Trophoblast cell (in vitro differentiated cells and primary cell): ENCODE measurements at regions not wholly inside any gene's neighbourhood (a gene's known extent, or its start where the extent isn't known, plus 50 kb on each side); places are given as distances from the start of the nearest gene placed in this dataset.

Experiments
- DNase-seq, 2 donors: peaks; one replicate each; pipeline ENCODE4 v3.0.0-alpha.2; 2016
- H2AFZ ChIP-seq: 2 replicates; pipeline ENCODE4 v1.6.1; 2013; ENCODE audit warnings: low read length, moderate library complexity, mild to moderate bottlenecking; ENCODE audit not compliant: insufficient read depth, poor library complexity
- H2AK5ac ChIP-seq: 2 replicates; pipeline ENCODE4 v1.6.1; 2013; ENCODE audit warnings: mild to moderate bottlenecking, low read length
- H2BK120ac ChIP-seq: 2 replicates; pipeline ENCODE4 v1.6.1; 2013; ENCODE audit warnings: low read length, mild to moderate bottlenecking, moderate library complexity; ENCODE audit not compliant: insufficient read depth, poor library complexity
- H2BK12ac ChIP-seq: 2 replicates; pipeline ENCODE4 v1.6.1; 2013; ENCODE audit warnings: mild to moderate bottlenecking, low read length, moderate library complexity
- H2BK5ac ChIP-seq: 2 replicates; pipeline ENCODE4 v1.6.1; 2013; ENCODE audit warnings: low read length, low read depth, moderate library complexity, mild to moderate bottlenecking; ENCODE audit not compliant: poor library complexity
- H3K14ac ChIP-seq: 2 replicates; pipeline ENCODE4 v1.6.1; 2013; ENCODE audit warnings: mild to moderate bottlenecking, low read length
- H3K18ac ChIP-seq: 2 replicates; pipeline ENCODE4 v1.6.1; 2013; ENCODE audit warnings: mild to moderate bottlenecking, low read length
- H3K23ac ChIP-seq: 2 replicates; pipeline ENCODE4 v1.6.1; 2013; ENCODE audit warnings: low read length
- H3K27ac ChIP-seq: 2 replicates; pipeline ENCODE4 v1.5.1; 2013; ENCODE audit warnings: low read depth, mild to moderate bottlenecking, inconsistent platforms, low read length, moderate library complexity
- H3K27me3 ChIP-seq: 2 replicates; pipeline ENCODE4 v1.6.1; 2013; ENCODE audit warnings: inconsistent platforms, mild to moderate bottlenecking, low read length, moderate library complexity; ENCODE audit not compliant: insufficient read depth
- H3K36me3 ChIP-seq, 2 experiments: 1 replicate in 1 of 2; 2 replicates in 1 of 2; pipeline ENCODE4 v1.6.1; 2013; ENCODE audit warnings: low read length in 2 of 2, mild to moderate bottlenecking in 2 of 2, moderate library complexity in 1 of 2; ENCODE audit not compliant: insufficient read depth in 2 of 2, control insufficient read depth in 1 of 2
- H3K4ac ChIP-seq: 2 replicates; pipeline ENCODE4 v1.6.1; 2013; ENCODE audit warnings: low read depth, mild to moderate bottlenecking, low read length, moderate library complexity
- H3K4me1 ChIP-seq, 2 experiments: 1 replicate in 1 of 2; 2 replicates in 1 of 2; pipeline ENCODE4 v1.6.1; 2013; ENCODE audit warnings: low read length in 2 of 2, mild to moderate bottlenecking in 2 of 2, moderate library complexity in 1 of 2; ENCODE audit not compliant: insufficient read depth in 2 of 2, control insufficient read depth in 1 of 2
- H3K4me2 ChIP-seq: 2 replicates; pipeline ENCODE4 v1.6.1; 2013; ENCODE audit warnings: inconsistent platforms, mild to moderate bottlenecking, low read length, moderate library complexity
- H3K4me3 ChIP-seq: 2 replicates; pipeline ENCODE4 v1.5.1; 2013; ENCODE audit warnings: mild to moderate bottlenecking, low read depth, low read length, inconsistent platforms
- H3K79me1 ChIP-seq: one replicate; pipeline ENCODE4 v1.6.1; 2013; ENCODE audit warnings: low read length
- H3K79me2 ChIP-seq: 2 replicates; pipeline ENCODE4 v1.6.1; 2013; ENCODE audit warnings: low read length, mild to moderate bottlenecking; ENCODE audit not compliant: control insufficient read depth, insufficient read depth, poor library complexity
- H3K9ac ChIP-seq: 2 replicates; pipeline ENCODE4 v1.6.1; 2013; ENCODE audit warnings: mild to moderate bottlenecking, low read length
- H3K9me3 ChIP-seq: 2 replicates; pipeline ENCODE4 v1.6.1; 2013; ENCODE audit warnings: low read depth, mild to moderate bottlenecking, control low read depth, inconsistent platforms, low read length; ENCODE audit not compliant: insufficient read depth
- H4K12ac ChIP-seq: 2 replicates; pipeline ENCODE4 v1.6.1; 2013; ENCODE audit warnings: low read depth, mild to moderate bottlenecking, low read length, moderate library complexity
- H4K8ac ChIP-seq: 2 replicates; pipeline ENCODE4 v1.6.1; 2013; ENCODE audit warnings: low read depth, mild to moderate bottlenecking, low read length, moderate library complexity
- H4K91ac ChIP-seq: one replicate; pipeline ENCODE4 v1.6.1; 2013; ENCODE audit warnings: low read depth, mild to moderate bottlenecking, low read length, moderate library complexity
- WGBS: extraction: QIAGEN DNeasy Blood & Tissue Kit; methylation state at CpG from one replicate; pipeline ENCODE4 v1.1.7; 2013; ENCODE audit warnings: missing lambda C conversion rate; ENCODE audit not compliant: insufficient read length, insufficient coverage; ENCODE audit errors: extremely low coverage; 5-methylcytosine and 5-hydroxymethylcytosine counted together

DNA sequence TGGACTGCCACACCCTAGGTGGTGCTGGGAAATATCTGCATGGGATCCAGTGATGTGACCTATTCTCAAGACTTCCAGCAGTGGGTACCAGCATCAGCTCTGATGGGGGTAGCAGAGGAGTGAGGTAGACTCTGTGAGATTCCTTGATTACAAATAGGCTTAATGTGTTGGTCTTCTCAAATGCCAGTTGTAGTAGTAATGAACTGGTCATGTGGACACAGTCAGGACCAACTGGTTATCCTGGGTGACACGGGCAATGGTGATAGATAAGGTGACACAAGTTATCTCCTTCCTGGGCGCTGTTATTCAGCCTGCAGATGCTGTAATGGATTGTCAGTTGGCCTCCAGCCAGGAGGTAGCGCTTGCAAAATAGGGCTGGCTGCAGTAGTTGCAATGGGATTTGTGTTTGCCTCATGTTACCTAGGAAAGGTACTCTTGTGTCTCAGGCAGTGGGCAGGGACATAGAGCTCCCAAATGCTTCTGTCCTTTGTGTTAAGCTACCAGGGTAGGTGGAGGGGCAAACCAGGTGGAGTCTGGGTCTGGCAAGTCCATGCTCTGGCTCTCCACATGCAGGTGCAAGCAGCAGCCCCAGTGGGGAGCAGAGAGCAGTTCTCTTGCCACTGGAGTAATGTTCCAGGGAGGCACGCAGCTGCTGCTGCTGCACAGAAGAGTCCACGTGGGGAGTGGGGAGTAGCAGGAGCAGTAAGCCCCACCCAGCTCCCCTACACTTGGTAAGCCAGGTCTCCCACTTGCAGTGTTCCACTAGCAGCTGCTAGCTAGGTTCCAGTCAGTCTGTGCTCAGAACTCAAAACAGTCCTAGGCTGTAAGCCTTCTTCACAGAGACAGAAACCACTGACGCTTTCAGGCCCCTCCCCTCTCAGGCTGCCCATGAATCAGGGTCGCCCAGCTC lies 505.4 kb upstream of the DDX18 start:
- H4K12ac ChIP-seq, result no peak overlapping the region
- H3K14ac ChIP-seq, result no peak overlapping the region
- H2BK5ac ChIP-seq, result no peak overlapping the region
- H2BK120ac ChIP-seq, result no peak overlapping the region
- peak; percentile 71 to 87 for DNase-seq
- no peak overlapping the region for H2AFZ ChIP-seq
- no CpG with 5 or more reads among the region's 7 CpGs for WGBS
- H3K27me3 ChIP-seq, result no peaks in the 10 kb centered on the region
- no peak overlapping the region for H3K27ac ChIP-seq
- H3K9ac ChIP-seq, result no peak overlapping the region
- H3K4me3 ChIP-seq, result no peak overlapping the region
- no peaks in the 10 kb centered on the region for H3K79me1 ChIP-seq
- H3K4ac ChIP-seq, result no peak overlapping the region
- H3K23ac ChIP-seq, result no peak overlapping the region
- H2AK5ac ChIP-seq, result no peak overlapping the region
- H3K36me3 ChIP-seq, result no peaks in the 10 kb centered on the region
- peaks cover 2% of the 10 kb centered on the region for H3K9me3 ChIP-seq
- no peak overlapping the region for H4K8ac ChIP-seq
- no peak overlapping the region for H4K91ac ChIP-seq
- no peaks in the 10 kb centered on the region for H3K4me1 ChIP-seq
- H3K79me2 ChIP-seq, result no peaks in the 10 kb centered on the region
- H3K4me2 ChIP-seq, result no peak overlapping the region
- H2BK12ac ChIP-seq, result no peak overlapping the region
- H3K18ac ChIP-seq, result no peak overlapping the region

DNA sequence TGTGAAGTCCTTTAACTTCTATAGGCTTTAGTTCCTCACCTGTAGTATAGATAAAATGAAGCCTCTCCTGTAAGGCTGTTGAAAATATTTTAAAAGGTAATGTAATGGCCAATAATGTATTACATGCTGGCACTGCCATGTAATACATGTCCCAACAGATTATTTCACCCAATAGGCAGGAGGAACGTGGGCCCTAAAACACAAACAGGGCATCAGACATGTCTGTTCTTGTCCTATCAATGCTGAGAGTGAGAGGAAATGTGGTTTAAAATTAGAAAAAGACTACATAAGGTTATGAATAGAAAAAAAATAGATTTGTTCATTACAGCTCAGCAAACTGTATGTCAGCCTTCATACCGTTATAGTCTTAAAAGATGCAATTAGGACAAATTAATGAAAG lies 492.7 kb upstream of the DDX18 start:
- Histone ChIP-seq H3K36me3 (no peaks in the 10 kb centered on the region), H2BK120ac (no peak overlapping the region), H4K91ac (peak overlapping the region; percentile 39), H3K79me2 (no peaks in the 10 kb centered on the region), H3K18ac (no peak overlapping the region), H3K27ac (no peak overlapping the region), H3K4me1 (peaks cover 0 to 2% of the 10 kb centered on the region in 2 experiments), H3K27me3 (no peaks in the 10 kb centered on the region), H3K14ac (no peak overlapping the region), H3K4me2 (no peak overlapping the region), H3K9ac (no peak overlapping the region), H3K4ac (no peak overlapping the region), H4K8ac (no peak overlapping the region), H3K79me1 (no peaks in the 10 kb centered on the region), H2AK5ac (no peak overlapping the region), H2BK5ac (peak overlapping the region; percentile 31), H3K23ac (no peak overlapping the region), H2BK12ac (no peak overlapping the region), H4K12ac (no peak overlapping the region), H3K9me3 (peaks cover 2% of the 10 kb centered on the region), H2AFZ (no peak overlapping the region), H3K4me3 (no peak overlapping the region)
- DNase-seq, result no peak
- no CpG with 5 or more reads among the region's 2 CpGs for WGBS

DNA sequence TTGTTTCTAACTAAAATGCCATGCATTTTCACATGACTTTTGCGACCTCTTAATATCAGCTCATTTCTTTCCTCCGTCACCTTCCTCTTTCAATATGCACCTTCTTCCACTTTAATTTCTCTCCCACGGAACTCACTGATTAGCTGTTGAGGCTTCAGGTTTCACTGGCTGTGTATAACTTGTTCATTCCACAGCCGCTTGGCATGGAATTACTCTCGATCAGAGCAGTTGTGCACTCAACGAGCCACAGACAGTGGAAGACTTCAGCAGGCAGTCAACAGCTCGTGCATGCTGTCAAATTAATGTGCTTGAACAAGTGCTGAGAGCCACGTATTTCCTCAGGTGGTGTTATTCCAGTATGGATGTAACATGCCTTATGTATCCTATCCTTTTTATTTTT lies 491.2 kb upstream of the DDX18 start:
- no peak for DNase-seq
- Histone ChIP-seq H2AFZ (no peak overlapping the region), H3K18ac (no peak overlapping the region), H3K4me3 (no peak overlapping the region), H3K23ac (no peak overlapping the region), H3K27ac (no peak overlapping the region), H3K4me2 (no peak overlapping the region), H4K12ac (no peak overlapping the region), H3K79me1 (no peaks in the 10 kb centered on the region), H2AK5ac (no peak overlapping the region), H3K27me3 (no peaks in the 10 kb centered on the region), H2BK5ac (no peak overlapping the region), H3K36me3 (no peaks in the 10 kb centered on the region), H4K8ac (no peak overlapping the region), H2BK120ac (no peak overlapping the region), H3K79me2 (no peaks in the 10 kb centered on the region), H3K14ac (no peak overlapping the region), H3K9ac (no peak overlapping the region), H2BK12ac (no peak overlapping the region), H4K91ac (no peak overlapping the region), H3K9me3 (peaks cover 2% of the 10 kb centered on the region), H3K4me1 (peaks cover 0 to 2% of the 10 kb centered on the region in 2 experiments), H3K4ac (no peak overlapping the region)
- no CpG with 5 or more reads among the region's 8 CpGs for WGBS

DNA sequence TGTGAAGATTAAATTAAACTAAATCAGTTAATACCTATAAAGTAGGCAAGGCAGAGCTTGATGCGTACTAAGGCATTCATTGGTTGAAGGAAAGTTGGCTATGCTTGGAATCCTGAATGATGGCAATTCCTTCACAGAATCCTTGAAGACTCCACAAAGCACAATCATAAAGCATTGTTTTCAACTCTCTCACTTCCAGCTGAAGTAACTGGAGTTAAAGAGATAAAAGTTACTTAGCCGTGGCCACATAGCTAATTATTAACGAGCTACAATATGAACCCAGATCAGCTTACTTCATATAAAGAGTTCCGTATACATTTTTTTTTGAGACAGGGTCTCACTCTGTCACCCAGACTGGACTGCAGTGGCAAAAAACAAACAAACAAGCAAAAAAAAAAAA lies 483.9 kb upstream of the DDX18 start:
- H3K4me1 ChIP-seq, result no peaks in the 10 kb centered on the region
- no peak overlapping the region for H2AK5ac ChIP-seq
- no peak overlapping the region for H3K4ac ChIP-seq
- H4K12ac ChIP-seq, result no peak overlapping the region
- H3K36me3 ChIP-seq, result no peaks in the 10 kb centered on the region
- WGBS, result no CpG with 5 or more reads among the region's 4 CpGs
- H2BK12ac ChIP-seq, result no peak overlapping the region
- no peak overlapping the region for H3K23ac ChIP-seq
- no peak overlapping the region for H4K91ac ChIP-seq
- no peak overlapping the region for H3K4me2 ChIP-seq
- no peaks in the 10 kb centered on the region for H3K9me3 ChIP-seq
- H3K79me1 ChIP-seq, result no peaks in the 10 kb centered on the region
- H3K18ac ChIP-seq, result no peak overlapping the region
- H2AFZ ChIP-seq, result no peak overlapping the region
- H2BK120ac ChIP-seq, result no peak overlapping the region
- no peak overlapping the region for H3K4me3 ChIP-seq
- no peak overlapping the region for H4K8ac ChIP-seq
- no peak overlapping the region for H3K14ac ChIP-seq
- H3K27me3 ChIP-seq, result no peaks in the 10 kb centered on the region
- no peak overlapping the region for H3K27ac ChIP-seq
- no peak for DNase-seq
- no peak overlapping the region for H2BK5ac ChIP-seq
- H3K79me2 ChIP-seq, result no peaks in the 10 kb centered on the region
- H3K9ac ChIP-seq, result no peak overlapping the region
